ENCODE measurements at regions not wholly inside any gene's neighbourhood (a gene's known extent, or its start where the extent isn't known, plus 50 kb on each side); places are given as distances from the start of the nearest gene placed in this dataset.

DNA sequence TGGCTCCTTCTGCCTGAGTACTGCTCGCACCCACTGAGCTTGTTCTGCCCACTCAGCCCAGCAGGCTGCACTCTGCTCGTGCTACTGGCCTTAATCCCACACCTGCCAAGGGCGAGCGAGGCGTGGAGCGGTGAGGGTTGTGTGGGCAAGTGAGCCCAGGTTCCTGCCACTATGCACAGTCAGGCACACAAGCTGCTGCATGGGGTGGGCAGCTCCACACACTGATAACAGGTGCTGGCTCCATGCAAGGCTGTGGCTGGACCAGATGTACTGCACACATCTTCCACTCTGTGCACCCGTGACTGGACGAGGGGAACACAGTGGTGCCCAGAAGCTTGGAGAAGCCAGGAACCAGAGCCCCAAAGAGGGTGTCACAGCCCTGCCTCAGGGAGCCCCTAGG, 184.3 kb upstream of the NUDT6 start:
- no peak overlapping the region for H3K4me2 ChIP-seq
- no peaks in the 10 kb centered on the region for H3K79me2 ChIP-seq (ENCODE audit: insufficient read depth, low read depth)
- no peaks in the 10 kb centered on the region for H4K20me1 ChIP-seq (ENCODE audit: insufficient read depth)
- TF ChIP-seq, protein P1, sequence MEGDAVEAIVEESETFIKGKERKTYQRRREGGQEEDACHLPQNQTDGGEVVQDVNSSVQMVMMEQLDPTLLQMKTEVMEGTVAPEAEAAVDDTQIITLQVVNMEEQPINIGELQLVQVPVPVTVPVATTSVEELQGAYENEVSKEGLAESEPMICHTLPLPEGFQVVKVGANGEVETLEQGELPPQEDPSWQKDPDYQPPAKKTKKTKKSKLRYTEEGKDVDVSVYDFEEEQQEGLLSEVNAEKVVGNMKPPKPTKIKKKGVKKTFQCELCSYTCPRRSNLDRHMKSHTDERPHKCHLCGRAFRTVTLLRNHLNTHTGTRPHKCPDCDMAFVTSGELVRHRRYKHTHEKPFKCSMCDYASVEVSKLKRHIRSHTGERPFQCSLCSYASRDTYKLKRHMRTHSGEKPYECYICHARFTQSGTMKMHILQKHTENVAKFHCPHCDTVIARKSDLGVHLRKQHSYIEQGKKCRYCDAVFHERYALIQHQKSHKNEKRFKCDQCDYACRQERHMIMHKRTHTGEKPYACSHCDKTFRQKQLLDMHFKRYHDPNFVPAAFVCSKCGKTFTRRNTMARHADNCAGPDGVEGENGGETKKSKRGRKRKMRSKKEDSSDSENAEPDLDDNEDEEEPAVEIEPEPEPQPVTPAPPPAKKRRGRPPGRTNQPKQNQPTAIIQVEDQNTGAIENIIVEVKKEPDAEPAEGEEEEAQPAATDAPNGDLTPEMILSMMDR (conservative IDR thresholded peaks at IDR 0.05; ENCODE audit: low read depth, low read length): no peak
- no peak overlapping the region for H3K27ac ChIP-seq
- no peaks in the 10 kb centered on the region for H3K4me1 ChIP-seq (ENCODE audit: low read depth, poor library complexity, severe bottlenecking)
- H2AFZ ChIP-seq (ENCODE audit: low read depth): no peak overlapping the region
- no peak overlapping the region for H3K4me3 ChIP-seq (IDR thresholded peaks at IDR 0.05; ENCODE audit: insufficient read depth, low read depth, low read length)
- H3K27me3 ChIP-seq (ENCODE audit: insufficient read depth, low read depth): no peaks in the 10 kb centered on the region
- no peaks in the 10 kb centered on the region for H3K36me3 ChIP-seq (ENCODE audit: insufficient read depth)
- no peak overlapping the region for H3K9ac ChIP-seq

DNA sequence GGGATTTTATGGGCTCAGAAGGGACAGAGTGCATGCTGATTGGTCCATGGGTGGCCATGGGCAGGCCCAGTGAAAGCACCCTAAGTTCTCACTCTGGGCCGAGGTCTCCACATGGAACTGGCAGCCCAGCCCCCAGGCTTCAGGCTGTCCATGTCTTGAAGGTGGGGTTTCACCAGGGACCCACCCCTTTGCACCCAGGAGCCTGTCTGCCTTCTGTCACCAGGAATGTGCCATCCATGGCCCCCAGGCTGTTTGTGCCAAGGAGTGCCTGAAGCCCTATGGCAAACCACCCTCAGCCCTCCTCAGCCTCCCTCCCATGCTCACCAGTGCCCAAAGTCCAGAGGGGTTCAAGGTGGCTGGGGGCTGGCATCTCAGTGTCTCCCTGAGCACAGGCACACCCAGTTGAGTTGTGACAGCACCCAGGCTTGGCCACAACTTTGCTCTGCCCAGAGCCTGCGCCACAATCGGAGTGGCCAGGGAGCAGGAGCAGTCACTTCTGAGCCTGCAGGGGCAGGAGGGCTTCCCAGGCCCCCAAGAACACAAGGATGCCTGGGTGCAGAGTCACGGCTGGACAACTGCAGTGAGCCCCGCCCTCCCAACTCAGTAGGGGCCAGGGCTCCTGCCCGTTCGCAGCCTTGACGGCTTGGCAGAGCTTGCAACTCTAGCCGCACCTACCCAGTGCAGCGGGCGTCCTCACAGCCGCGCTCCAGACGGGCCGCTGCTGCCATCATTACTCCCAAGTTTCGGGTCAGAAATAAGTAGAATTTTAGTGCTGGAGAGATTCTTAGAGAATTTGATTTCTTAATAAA, 185.3 kb upstream of the NUDT6 start:
- TF ChIP-seq, protein P1 (conservative IDR thresholded peaks at IDR 0.05; ENCODE audit: low read depth, low read length): no peak
- Histone ChIP-seq H3K27me3 (ENCODE audit: insufficient read depth, low read depth) (no peaks in the 10 kb centered on the region), H3K4me2 (no peak overlapping the region), H2AFZ (ENCODE audit: low read depth) (no peak overlapping the region), H3K36me3 (ENCODE audit: insufficient read depth) (no peaks in the 10 kb centered on the region), H3K4me1 (ENCODE audit: low read depth, poor library complexity, severe bottlenecking) (no peaks in the 10 kb centered on the region), H4K20me1 (ENCODE audit: insufficient read depth) (no peaks in the 10 kb centered on the region), H3K27ac (no peak overlapping the region), H3K9ac (no peak overlapping the region), H3K79me2 (ENCODE audit: insufficient read depth, low read depth) (no peaks in the 10 kb centered on the region), H3K4me3 (IDR thresholded peaks at IDR 0.05; ENCODE audit: insufficient read depth, low read depth, low read length) (no peak overlapping the region)

DNA sequence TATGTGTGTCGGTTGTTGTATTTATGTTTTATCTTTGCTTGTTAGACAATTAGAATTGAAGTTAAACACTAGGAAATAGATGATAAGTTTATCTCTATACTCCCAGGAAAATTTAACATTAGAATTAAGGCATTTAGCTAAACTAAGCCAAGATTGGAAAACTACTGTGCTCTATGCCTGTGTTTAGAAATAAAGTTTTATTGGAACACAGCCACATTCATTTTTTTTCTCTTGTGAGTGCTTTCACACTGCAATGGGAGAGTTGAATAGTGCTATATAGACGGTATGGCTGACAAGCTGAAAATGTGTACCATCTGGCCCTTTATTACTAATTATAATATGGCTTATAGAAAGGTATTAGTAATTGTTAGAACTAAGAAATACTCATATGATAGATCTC, 186.7 kb upstream of the NUDT6 start:
- no peaks in the 10 kb centered on the region for H3K36me3 ChIP-seq (ENCODE audit: insufficient read depth)
- H3K79me2 ChIP-seq (ENCODE audit: insufficient read depth, low read depth): no peaks in the 10 kb centered on the region
- no peaks in the 10 kb centered on the region for H3K27me3 ChIP-seq (ENCODE audit: insufficient read depth, low read depth)
- TF ChIP-seq, protein P1 (conservative IDR thresholded peaks at IDR 0.05; ENCODE audit: low read depth, low read length): no peak
- H3K4me1 ChIP-seq (ENCODE audit: low read depth, poor library complexity, severe bottlenecking): no peaks in the 10 kb centered on the region
- H3K9ac ChIP-seq: no peak overlapping the region
- H3K4me3 ChIP-seq (IDR thresholded peaks at IDR 0.05; ENCODE audit: insufficient read depth, low read depth, low read length): no peak overlapping the region
- H2AFZ ChIP-seq (ENCODE audit: low read depth): no peak overlapping the region
- no peak overlapping the region for H3K4me2 ChIP-seq
- H4K20me1 ChIP-seq (ENCODE audit: insufficient read depth): no peaks in the 10 kb centered on the region
- no peak overlapping the region for H3K27ac ChIP-seq

DNA sequence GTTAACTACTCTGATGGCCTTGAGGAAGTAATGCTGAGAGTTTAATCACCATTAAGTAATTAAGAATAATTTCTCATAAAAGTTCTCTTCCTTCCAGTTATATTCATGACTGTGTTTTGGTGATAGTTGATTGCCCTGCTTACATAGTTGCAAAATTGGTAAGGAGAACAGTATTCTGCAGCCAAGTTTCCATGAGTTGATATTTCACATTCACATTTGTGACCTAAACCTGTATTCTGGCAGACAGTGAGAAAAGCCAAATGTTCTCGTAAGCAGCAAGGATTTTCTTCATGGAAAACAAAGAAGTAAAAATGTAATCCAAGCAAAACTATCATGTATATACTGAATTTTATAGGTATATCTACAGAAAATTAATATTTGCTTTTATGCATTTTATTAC, 187.8 kb upstream of the NUDT6 start:
- no peaks in the 10 kb centered on the region for H3K4me1 ChIP-seq (ENCODE audit: low read depth, poor library complexity, severe bottlenecking)
- no peak overlapping the region for H3K9ac ChIP-seq
- no peaks in the 10 kb centered on the region for H3K36me3 ChIP-seq (ENCODE audit: insufficient read depth)
- H3K4me3 ChIP-seq (IDR thresholded peaks at IDR 0.05; ENCODE audit: insufficient read depth, low read depth, low read length): no peak overlapping the region
- TF ChIP-seq, protein P1 (conservative IDR thresholded peaks at IDR 0.05; ENCODE audit: low read depth, low read length): no peak
- H4K20me1 ChIP-seq (ENCODE audit: insufficient read depth): no peaks in the 10 kb centered on the region
- no peak overlapping the region for H3K4me2 ChIP-seq
- no peaks in the 10 kb centered on the region for H3K79me2 ChIP-seq (ENCODE audit: insufficient read depth, low read depth)
- no peaks in the 10 kb centered on the region for H3K27me3 ChIP-seq (ENCODE audit: insufficient read depth, low read depth)
- H3K27ac ChIP-seq: no peak overlapping the region
- H2AFZ ChIP-seq (ENCODE audit: low read depth): no peak overlapping the region

Measured in KMS-11 (cell line).